ENCODE measurements at regions not wholly inside any gene's neighbourhood (a gene's known extent, or its start where the extent isn't known, plus 50 kb on each side); places are given as distances from the start of the nearest gene placed in this dataset.

GRCh38 chr1:165031001-165031400, 325.5 kb downstream of the LMX1A start:
- FAIRE-seq, result no peak
- Histone ChIP-seq H3K27me3 (ENCODE audit: control insufficient read depth in 2 of 2, insufficient read depth in 2 of 2, low read length in 2 of 2) (no peaks in the 10 kb centered on the region), H4K20me1 (replicated peaks; ENCODE audit: control insufficient read depth, extremely low read depth, insufficient read depth, low read length) (no peaks in the 10 kb centered on the region), H3K79me2 (ENCODE audit: control insufficient read depth, insufficient read depth, low read length) (no peaks in the 10 kb centered on the region), H3K36me3 (ENCODE audit: control insufficient read depth in 2 of 2, extremely low read depth in 1 of 2, insufficient read depth in 2 of 2, low read length in 2 of 2) (no peaks in the 10 kb centered on the region), H3K4me3 (replicated peaks in 1 of 3; ENCODE audit: insufficient read depth in 1 of 3, low read depth in 1 of 3, low read length in 3 of 3) (no peak overlapping the region), H3K9ac (replicated peaks; ENCODE audit: extremely low read depth, insufficient read depth, low read length) (no peak overlapping the region), H3K27ac (ENCODE audit: insufficient read depth, low read depth, low read length) (no peak overlapping the region), H3K9me3 (replicated peaks; ENCODE audit: control insufficient read depth, insufficient read depth, low read length) (no peaks in the 10 kb centered on the region), H3K4me2 (ENCODE audit: insufficient read depth, low read length) (no peak overlapping the region), H3K4me1 (ENCODE audit: control insufficient read depth, extremely low read depth, insufficient read depth, low read length) (no peaks in the 10 kb centered on the region), H3K9me1 (replicated peaks; ENCODE audit: control insufficient read depth, extremely low read depth, insufficient read depth, low read length) (no peaks in the 10 kb centered on the region), H2AFZ (ENCODE audit: low read depth, low read length) (no peak overlapping the region)
- no TSS peak for BruUV-seq (replicated peaks)
- dilution Hi-C loops (cut with MboI; ENCODE audit: extremely low pct_ligation_motif_present, low sequenced_read_pairs), result no loop called here
- POLR2A ChIA-PET, result no interaction called here
- CTCF ChIA-PET, result no interaction called here
- no peak for DNase-seq (ENCODE audit: low read depth, low spot score)
- intact Hi-C loops (cut with micrococcal nuclease), result no loop called here
- TF ChIP-seq FOS (IDR thresholded peaks at IDR 0.05; ENCODE audit: borderline replicate concordance, insufficient read depth, low read length) (no peak), POLR2A (IDR thresholded peaks at IDR 0.05; ENCODE audit: low read depth, low read length) (no peak), POLR2AphosphoS5 (IDR thresholded peaks at IDR 0.05; ENCODE audit: insufficient read depth, low read depth, low read length) (no peak), EZH2 (IDR thresholded peaks at IDR 0.05; ENCODE audit: borderline replicate concordance, low read depth, low read length, severe bottlenecking) (no peak), MYC (IDR thresholded peaks at IDR 0.05; ENCODE audit: low read depth, low read length) (no peak), MAX (IDR thresholded peaks at IDR 0.05; ENCODE audit: insufficient read depth, insufficient read length) (no peak)

GRCh38 chr1:165025805-165026204, 330.7 kb downstream of the LMX1A start:
- BruUV-seq (replicated peaks), result no TSS peak
- H3K4me2 ChIP-seq (ENCODE audit: insufficient read depth, low read length), result no peak overlapping the region
- CTCF ChIA-PET, result no interaction called here
- H3K4me3 ChIP-seq (replicated peaks in 1 of 3; ENCODE audit: insufficient read depth in 1 of 3, low read depth in 1 of 3, low read length in 3 of 3), result no peak overlapping the region
- H3K79me2 ChIP-seq (ENCODE audit: control insufficient read depth, insufficient read depth, low read length), result no peaks in the 10 kb centered on the region
- H3K4me1 ChIP-seq (ENCODE audit: control insufficient read depth, extremely low read depth, insufficient read depth, low read length), result no peaks in the 10 kb centered on the region
- FAIRE-seq (no peak), DNase-seq (ENCODE audit: low read depth, low spot score) (no peak)
- no peak overlapping the region for H3K9ac ChIP-seq (replicated peaks; ENCODE audit: extremely low read depth, insufficient read depth, low read length)
- intact Hi-C loops (cut with micrococcal nuclease) (no loop called here), dilution Hi-C loops (cut with MboI; ENCODE audit: extremely low pct_ligation_motif_present, low sequenced_read_pairs) (no loop called here)
- H3K36me3 ChIP-seq (ENCODE audit: control insufficient read depth in 2 of 2, extremely low read depth in 1 of 2, insufficient read depth in 2 of 2, low read length in 2 of 2), result no peaks in the 10 kb centered on the region
- H2AFZ ChIP-seq (ENCODE audit: low read depth, low read length), result no peak overlapping the region
- H3K9me1 ChIP-seq (replicated peaks; ENCODE audit: control insufficient read depth, extremely low read depth, insufficient read depth, low read length), result no peaks in the 10 kb centered on the region
- H4K20me1 ChIP-seq (replicated peaks; ENCODE audit: control insufficient read depth, extremely low read depth, insufficient read depth, low read length), result no peaks in the 10 kb centered on the region
- H3K27ac ChIP-seq (ENCODE audit: insufficient read depth, low read depth, low read length), result no peak overlapping the region
- H3K27me3 ChIP-seq (ENCODE audit: control insufficient read depth in 2 of 2, insufficient read depth in 2 of 2, low read length in 2 of 2), result no peaks in the 10 kb centered on the region
- no peaks in the 10 kb centered on the region for H3K9me3 ChIP-seq (replicated peaks; ENCODE audit: control insufficient read depth, insufficient read depth, low read length)
- POLR2A ChIA-PET, result no interaction called here
- TF ChIP-seq MAX (IDR thresholded peaks at IDR 0.05; ENCODE audit: insufficient read depth, insufficient read length) (no peak), JUN (IDR thresholded peaks at IDR 0.05; ENCODE audit: borderline replicate concordance, insufficient read depth, insufficient read length, low read depth) (no peak), POLR2AphosphoS5 (IDR thresholded peaks at IDR 0.05; ENCODE audit: insufficient read depth, low read depth, low read length) (no peak), MYC (IDR thresholded peaks at IDR 0.05; ENCODE audit: low read depth, low read length) (no peak)

All from endothelial cell of umbilical vein (primary cell).